ENCODE measurements at regions not wholly inside any gene's neighbourhood (a gene's known extent, or its start where the extent isn't known, plus 50 kb on each side); places are given as distances from the start of the nearest gene placed in this dataset.

DNA sequence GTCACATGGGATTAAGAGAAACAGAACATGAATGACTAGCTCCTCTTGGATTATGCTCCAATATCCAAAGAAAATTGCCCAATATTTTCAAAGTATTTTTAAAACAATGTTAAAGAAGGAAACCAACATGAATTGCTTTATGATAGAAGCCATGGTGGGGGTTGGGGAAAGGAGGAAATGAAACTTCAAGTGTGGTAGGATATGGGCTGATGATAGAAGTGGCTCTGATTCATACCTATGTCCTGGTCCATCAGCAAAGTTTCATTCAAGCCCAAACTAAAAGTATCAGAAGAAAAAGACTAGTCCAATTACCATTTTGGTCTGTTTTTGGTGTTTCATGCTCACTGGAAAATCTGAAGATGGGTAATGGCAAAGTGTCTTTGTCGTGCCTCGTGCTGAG, 104.2 kb upstream of the PROX1 start:
- Histone ChIP-seq H3K36me3 (no peaks in the 10 kb centered on the region), H3K4me1 (no peaks in the 10 kb centered on the region), H3K9me3 (no peaks in the 10 kb centered on the region), H3K27me3 (peaks cover 0 to 7% (median 0%) of the 10 kb centered on the region in 7 donors), H3K27ac (no peak overlapping the region), H3K4me3 (no peak overlapping the region)
- ATAC-seq (no peak), DNase-seq (no peak)
- intact Hi-C loops (cut with DNase I), result no loop called here
- 89 to 94% methylated on average over 2 of the region's 2 CpGs for whole genome bisulfite sequencing, 2 donors
- TF ChIP-seq, protein P1, sequence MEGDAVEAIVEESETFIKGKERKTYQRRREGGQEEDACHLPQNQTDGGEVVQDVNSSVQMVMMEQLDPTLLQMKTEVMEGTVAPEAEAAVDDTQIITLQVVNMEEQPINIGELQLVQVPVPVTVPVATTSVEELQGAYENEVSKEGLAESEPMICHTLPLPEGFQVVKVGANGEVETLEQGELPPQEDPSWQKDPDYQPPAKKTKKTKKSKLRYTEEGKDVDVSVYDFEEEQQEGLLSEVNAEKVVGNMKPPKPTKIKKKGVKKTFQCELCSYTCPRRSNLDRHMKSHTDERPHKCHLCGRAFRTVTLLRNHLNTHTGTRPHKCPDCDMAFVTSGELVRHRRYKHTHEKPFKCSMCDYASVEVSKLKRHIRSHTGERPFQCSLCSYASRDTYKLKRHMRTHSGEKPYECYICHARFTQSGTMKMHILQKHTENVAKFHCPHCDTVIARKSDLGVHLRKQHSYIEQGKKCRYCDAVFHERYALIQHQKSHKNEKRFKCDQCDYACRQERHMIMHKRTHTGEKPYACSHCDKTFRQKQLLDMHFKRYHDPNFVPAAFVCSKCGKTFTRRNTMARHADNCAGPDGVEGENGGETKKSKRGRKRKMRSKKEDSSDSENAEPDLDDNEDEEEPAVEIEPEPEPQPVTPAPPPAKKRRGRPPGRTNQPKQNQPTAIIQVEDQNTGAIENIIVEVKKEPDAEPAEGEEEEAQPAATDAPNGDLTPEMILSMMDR (IDR thresholded peaks at IDR 0.05), result no peak

DNA sequence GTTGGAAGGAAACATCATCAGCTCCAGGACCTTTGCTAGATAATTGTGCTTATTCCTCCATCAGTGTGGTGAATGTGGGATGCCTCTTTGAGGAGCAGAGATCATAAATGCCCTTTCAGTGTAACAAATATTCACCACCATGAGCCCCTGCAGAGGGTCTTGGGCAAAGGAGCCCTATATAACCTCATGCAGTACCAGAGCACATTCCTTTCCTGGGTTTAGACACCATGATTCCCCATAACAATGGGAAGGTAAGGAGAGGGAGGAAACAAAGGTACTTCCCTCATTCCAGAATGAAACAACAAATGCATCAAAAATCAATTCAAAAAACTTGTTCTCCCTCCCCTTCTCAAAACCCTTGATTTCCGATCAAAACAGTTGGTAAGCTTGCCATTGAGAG, 103.4 kb upstream of the PROX1 start:
- TF ChIP-seq, protein P1 (IDR thresholded peaks at IDR 0.05), result no peak

DNA sequence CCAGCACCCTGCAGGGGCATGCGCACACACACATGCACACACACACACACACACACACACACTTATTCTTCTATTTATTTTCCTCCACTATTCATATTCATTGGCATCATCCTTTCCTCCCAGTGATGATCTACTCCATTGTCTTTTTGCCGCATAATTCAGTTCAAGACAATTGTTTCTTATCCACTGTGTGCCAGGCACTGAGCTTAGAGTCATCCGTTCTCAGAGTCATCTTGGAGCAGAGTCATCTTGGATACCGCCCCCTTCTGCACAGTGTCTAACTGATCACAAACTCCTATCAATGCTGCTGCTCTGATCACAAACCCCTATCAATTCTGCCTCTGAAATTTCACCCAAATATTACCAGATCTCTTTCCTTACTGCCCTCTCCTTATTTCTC, 102.8 kb upstream of the PROX1 start:
- TF ChIP-seq, protein P1 (IDR thresholded peaks at IDR 0.05), result no peak

More for the DNA sequence above, 103.4 kb upstream of the PROX1 start:
- no peaks in the 10 kb centered on the region for H3K36me3 ChIP-seq
- ATAC-seq (no peak), DNase-seq (no peak)
- H3K27ac ChIP-seq, result no peak overlapping the region
- WGBS, 2 donors, result 0 to 3% methylated on average over 1 of the region's 1 CpG
- no peaks in the 10 kb centered on the region for H3K9me3 ChIP-seq
- intact Hi-C loops (cut with DNase I), result no loop called here
- peaks cover 0 to 7% (median 0%) of the 10 kb centered on the region in 7 donors for H3K27me3 ChIP-seq
- H3K4me1 ChIP-seq, result no peaks in the 10 kb centered on the region
- H3K4me3 ChIP-seq, result no peak overlapping the region

DNA sequence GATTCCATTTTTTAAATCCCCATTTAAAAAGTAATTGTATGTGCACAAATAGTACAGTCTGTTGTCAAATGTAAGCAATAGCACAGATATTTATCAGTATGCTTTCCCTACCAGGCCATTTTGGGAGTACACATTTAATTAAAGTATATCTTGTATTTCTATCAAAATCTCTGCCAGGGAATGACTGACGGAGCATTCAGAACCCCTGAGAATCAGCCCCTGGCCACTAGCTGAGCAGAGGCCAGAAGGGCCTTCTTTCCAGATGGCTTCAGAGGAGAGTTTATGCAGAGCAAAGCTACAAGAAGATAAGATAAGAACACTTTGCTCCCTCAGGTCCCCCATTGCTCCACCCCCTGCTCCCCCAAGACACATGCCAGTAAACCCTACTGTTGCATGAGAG, 99.9 kb upstream of the PROX1 start:
- intact Hi-C loops (cut with DNase I), result no loop called here
- Histone ChIP-seq H3K4me3 (no peak overlapping the region), H3K27ac (no peak overlapping the region), H3K4me1 (peaks cover 0 to 7% (median 0%) of the 10 kb centered on the region in 9 donors), H3K9me3 (no peaks in the 10 kb centered on the region), H3K36me3 (no peaks in the 10 kb centered on the region), H3K27me3 (peaks cover 0 to 2% (median 0%) of the 10 kb centered on the region in 7 donors)
- ATAC-seq, result no peak
- TF ChIP-seq, protein P1 (IDR thresholded peaks at IDR 0.05), result no peak
- 66 to 72% methylated on average over 1 of the region's 1 CpG for WGBS, 2 donors
- no peak for DNase-seq

More for the DNA sequence above, 102.8 kb upstream of the PROX1 start:
- WGBS, 2 donors, result 84 to 86% methylated on average over 4 of the region's 4 CpGs
- intact Hi-C loops (cut with DNase I), result no loop called here
- Histone ChIP-seq H3K9me3 (no peaks in the 10 kb centered on the region), H3K4me1 (no peaks in the 10 kb centered on the region), H3K27me3 (peaks cover 0 to 7% (median 0%) of the 10 kb centered on the region in 7 donors), H3K27ac (no peak overlapping the region), H3K4me3 (no peak overlapping the region), H3K36me3 (no peaks in the 10 kb centered on the region)
- DNase-seq (no peak), ATAC-seq (no peak)
